WTC11 (cell line): ENCODE measurements at regions not wholly inside any gene's neighbourhood (a gene's known extent, or its start where the extent isn't known, plus 50 kb on each side); places are given as distances from the start of the nearest gene placed in this dataset.

Experiments used
- ATAC-seq: fragments of 200-7000 bp; cut with Tn5 transposase; 2 replicates; pipeline ENCODE4 v1.10.0; 2021; ENCODE audit warnings: mild to moderate bottlenecking, moderate library complexity
- CTCF ChIA-PET: fragments of 300-600 bp; sonication (Branson Sonifier 250); formaldehyde crosslinking; loops from one replicate; lab custom pipeline; 2021; ENCODE audit warnings: antibody characterized with exemption; lab: Charles Lee
- POLR2A ChIA-PET: fragments of 350-600 bp; sonication (Branson Sonifier 250); formaldehyde crosslinking; loops from one replicate; lab custom pipeline; 2021; ENCODE audit warnings: antibody characterized with exemption; lab: Charles Lee
- DNase-seq: peaks from one replicate; pipeline ENCODE4 v3.0.0; 2021; ENCODE audit warnings: low spot score
- H3K27ac Mint-ChIP-seq: 2 replicates; pipeline ENCODE4 v1.8.0; 2021; ENCODE audit warnings: mixed read lengths
- H3K27me3 Mint-ChIP-seq: 2 replicates; pipeline ENCODE4 v1.8.0; 2021; ENCODE audit warnings: low read depth, mild to moderate bottlenecking, moderate library complexity, mixed read lengths
- H3K36me3 Mint-ChIP-seq: 2 replicates; pipeline ENCODE4 v1.8.0; 2021; ENCODE audit warnings: mixed read lengths
- H3K4me1 Mint-ChIP-seq: 2 replicates; pipeline ENCODE4 v1.8.0; 2022; ENCODE audit warnings: mixed read lengths
- H3K4me3 Mint-ChIP-seq: 2 replicates; pipeline ENCODE4 v1.8.0; 2021; ENCODE audit warnings: mild to moderate bottlenecking, moderate library complexity, mixed read lengths
- H3K9me3 Mint-ChIP-seq: 2 replicates; pipeline ENCODE4 v1.8.0; 2021; ENCODE audit warnings: mixed read lengths
- ATF3 ChIP-seq: sonication (generic); formaldehyde crosslinking; conservative IDR thresholded peaks from 2 replicates; pipeline ENCODE4 v1.8.1; 2022; ENCODE audit warnings: mild to moderate bottlenecking, missing genetic modification reagents
- CREM ChIP-seq: sonication (generic); formaldehyde crosslinking; IDR thresholded peaks from 2 replicates; pipeline ENCODE4 v1.8.1; 2022; ENCODE audit warnings: mild to moderate bottlenecking, missing genetic modification reagents, moderate library complexity
- ERG ChIP-seq: fragments of 250-450 bp; sonication (Bioruptor Pico); IDR thresholded peaks from 2 replicates; pipeline ENCODE4 v1.8.0; 2021; ENCODE audit warnings: mild to moderate bottlenecking
- ESRRA ChIP-seq: sonication (generic); formaldehyde crosslinking; IDR thresholded peaks from 2 replicates; pipeline ENCODE4 v1.8.1; 2022; ENCODE audit warnings: mild to moderate bottlenecking, missing genetic modification reagents, borderline replicate concordance
- FOXK1 ChIP-seq: sonication (generic); formaldehyde crosslinking; IDR thresholded peaks from 2 replicates; pipeline ENCODE4 v1.8.0; 2022; ENCODE audit warnings: mild to moderate bottlenecking, moderate library complexity, missing genetic modification reagents
- JAZF1 ChIP-seq: fragments of 250-450 bp; sonication (Bioruptor Pico); IDR thresholded peaks from 2 replicates; pipeline ENCODE4 v1.9.0; 2021; ENCODE audit warnings: moderate library complexity, mild to moderate bottlenecking, inconsistent platforms
- MAX ChIP-seq: sonication (generic); formaldehyde crosslinking; IDR thresholded peaks from 2 replicates; pipeline ENCODE4 v1.8.0; 2022; ENCODE audit warnings: mild to moderate bottlenecking, missing genetic modification reagents
- RORB ChIP-seq: fragments of 250-450 bp; sonication (Bioruptor Pico); IDR thresholded peaks from 2 replicates; pipeline ENCODE4 v1.9.0; 2021; ENCODE audit warnings: mild to moderate bottlenecking
- SP1 ChIP-seq: sonication (generic); formaldehyde crosslinking; conservative IDR thresholded peaks from 2 replicates; pipeline ENCODE4 v1.8.1; 2022; ENCODE audit warnings: missing genetic modification reagents
- TEAD1 ChIP-seq: sonication (generic); formaldehyde crosslinking; IDR thresholded peaks from 2 replicates; pipeline ENCODE4 v1.8.0; 2022; ENCODE audit warnings: mild to moderate bottlenecking, missing genetic modification reagents
- ZNF232 ChIP-seq: sonication (generic); formaldehyde crosslinking; IDR thresholded peaks from 2 replicates; pipeline ENCODE4 v1.8.0; 2022; ENCODE audit warnings: mild to moderate bottlenecking, missing genetic modification reagents
- ZNF396 ChIP-seq: fragments of 250-450 bp; sonication (Bioruptor Pico); IDR thresholded peaks from 2 replicates; pipeline ENCODE4 v1.8.0; 2021; ENCODE audit warnings: mild to moderate bottlenecking, moderate library complexity, borderline replicate concordance
- ZNF532 ChIP-seq: fragments of 250-450 bp; sonication (Bioruptor Pico); IDR thresholded peaks from 2 replicates; pipeline ENCODE4 v1.9.0; 2021; ENCODE audit warnings: mild to moderate bottlenecking, borderline replicate concordance
- TF ChIP-seq, protein P1 (sequence below): fragments of 250-450 bp; sonication (Bioruptor Pico); IDR thresholded peaks from 2 replicates; pipeline ENCODE4 v1.9.0; 2021; ENCODE audit warnings: moderate library complexity, mild to moderate bottlenecking, inconsistent platforms, borderline replicate concordance
- TF ChIP-seq, protein P2 (sequence below): sonication (generic); formaldehyde crosslinking; IDR thresholded peaks from 2 replicates; pipeline ENCODE4 v1.8.0; 2022; ENCODE audit warnings: missing genetic modification reagents
- TF ChIP-seq, protein P3 (sequence below): sonication (generic); formaldehyde crosslinking; IDR thresholded peaks from 2 replicates; pipeline ENCODE4 v1.8.1; 2023; ENCODE audit warnings: mild to moderate bottlenecking, moderate library complexity, missing genetic modification reagents

- POLR2A ChIA-PET, result no interaction called here
- peaks cover 8% of the 10 kb centered on the region for H3K9me3 Mint-ChIP-seq
- no peaks in the 10 kb centered on the region for H3K27me3 Mint-ChIP-seq
- H3K27ac Mint-ChIP-seq, result no peak overlapping the region
- no peaks in the 10 kb centered on the region; the same call in 1 of the 2 replicates for H3K36me3 Mint-ChIP-seq
- CTCF ChIA-PET, result no interaction called here
- no peak for TF ChIP-seq ZNF532 (CRISPR knock-in tag)
- TF ChIP-seq TEAD1, result no peak
- no peak for TF ChIP-seq SP1 (CRISPR knock-in tag)
- TF ChIP-seq, all 79 proteins: peak for 0
- H3K4me3 Mint-ChIP-seq, result no peak overlapping the region
- ATAC-seq (no peak), DNase-seq (no peak)
- H3K4me1 Mint-ChIP-seq, result peaks cover 5% of the 10 kb centered on the region; the same call in 1 of the 2 replicates
Measured at GRCh38 chr4:79182209-79182608, 143.7 kb downstream of the NAA11 start.

DNA sequence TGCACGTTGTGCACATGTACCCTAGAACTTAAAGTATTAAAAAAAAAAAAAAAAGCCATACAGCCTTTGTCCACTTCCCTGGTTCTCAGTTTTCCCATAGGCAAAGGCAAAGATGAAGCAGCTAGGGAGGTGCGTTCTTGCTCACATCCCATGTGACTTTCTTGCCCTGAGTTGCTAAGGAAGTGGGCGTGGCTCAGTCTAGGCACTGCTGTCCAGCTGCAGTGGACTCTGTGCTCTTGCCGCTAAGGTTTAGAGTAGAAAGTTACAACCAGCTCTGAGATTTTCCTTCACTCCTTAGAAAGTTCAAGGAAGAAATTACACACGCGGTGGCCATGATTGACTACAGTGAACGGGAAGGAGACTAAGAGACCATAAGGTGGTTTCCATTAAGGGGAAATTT lies 144.7 kb downstream of the NAA11 start:
- Mint-ChIP-seq H3K27ac (no peak overlapping the region), H3K27me3 (no peaks in the 10 kb centered on the region), H3K4me3 (no peak overlapping the region), H3K9me3 (peaks cover 8% of the 10 kb centered on the region), H3K4me1 (peaks cover 5% of the 10 kb centered on the region; the same call in 1 of the 2 replicates), H3K36me3 (no peaks in the 10 kb centered on the region; the same call in 1 of the 2 replicates)
- ChIA-PET POLR2A (no interaction called here), CTCF (no interaction called here)
- ATAC-seq (no peak), DNase-seq (no peak)
- TF ChIP-seq ZNF396 (CRISPR knock-in tag), result no peak
- no peak for TF ChIP-seq MAX
- TF ChIP-seq, protein P1, sequence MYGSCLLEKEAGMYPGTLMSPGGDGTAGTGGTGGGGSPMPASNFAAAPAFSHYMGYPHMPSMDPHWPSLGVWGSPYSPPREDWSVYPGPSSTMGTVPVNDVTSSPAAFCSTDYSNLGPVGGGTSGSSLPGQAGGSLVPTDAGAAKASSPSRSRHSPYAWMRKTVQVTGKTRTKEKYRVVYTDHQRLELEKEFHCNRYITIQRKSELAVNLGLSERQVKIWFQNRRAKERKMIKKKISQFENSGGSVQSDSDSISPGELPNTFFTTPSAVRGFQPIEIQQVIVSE, result no peak
- TF ChIP-seq FOXK1, result no peak
- TF ChIP-seq TEAD1, result no peak
- TF ChIP-seq JAZF1 (CRISPR knock-in tag), result no peak
- TF ChIP-seq CREM (CRISPR knock-in tag), result no peak
- no peak for TF ChIP-seq ESRRA (CRISPR knock-in tag)
- TF ChIP-seq ERG (CRISPR knock-in tag), result no peak
- TF ChIP-seq ATF3 (CRISPR knock-in tag), result no peak
- TF ChIP-seq, protein P2, sequence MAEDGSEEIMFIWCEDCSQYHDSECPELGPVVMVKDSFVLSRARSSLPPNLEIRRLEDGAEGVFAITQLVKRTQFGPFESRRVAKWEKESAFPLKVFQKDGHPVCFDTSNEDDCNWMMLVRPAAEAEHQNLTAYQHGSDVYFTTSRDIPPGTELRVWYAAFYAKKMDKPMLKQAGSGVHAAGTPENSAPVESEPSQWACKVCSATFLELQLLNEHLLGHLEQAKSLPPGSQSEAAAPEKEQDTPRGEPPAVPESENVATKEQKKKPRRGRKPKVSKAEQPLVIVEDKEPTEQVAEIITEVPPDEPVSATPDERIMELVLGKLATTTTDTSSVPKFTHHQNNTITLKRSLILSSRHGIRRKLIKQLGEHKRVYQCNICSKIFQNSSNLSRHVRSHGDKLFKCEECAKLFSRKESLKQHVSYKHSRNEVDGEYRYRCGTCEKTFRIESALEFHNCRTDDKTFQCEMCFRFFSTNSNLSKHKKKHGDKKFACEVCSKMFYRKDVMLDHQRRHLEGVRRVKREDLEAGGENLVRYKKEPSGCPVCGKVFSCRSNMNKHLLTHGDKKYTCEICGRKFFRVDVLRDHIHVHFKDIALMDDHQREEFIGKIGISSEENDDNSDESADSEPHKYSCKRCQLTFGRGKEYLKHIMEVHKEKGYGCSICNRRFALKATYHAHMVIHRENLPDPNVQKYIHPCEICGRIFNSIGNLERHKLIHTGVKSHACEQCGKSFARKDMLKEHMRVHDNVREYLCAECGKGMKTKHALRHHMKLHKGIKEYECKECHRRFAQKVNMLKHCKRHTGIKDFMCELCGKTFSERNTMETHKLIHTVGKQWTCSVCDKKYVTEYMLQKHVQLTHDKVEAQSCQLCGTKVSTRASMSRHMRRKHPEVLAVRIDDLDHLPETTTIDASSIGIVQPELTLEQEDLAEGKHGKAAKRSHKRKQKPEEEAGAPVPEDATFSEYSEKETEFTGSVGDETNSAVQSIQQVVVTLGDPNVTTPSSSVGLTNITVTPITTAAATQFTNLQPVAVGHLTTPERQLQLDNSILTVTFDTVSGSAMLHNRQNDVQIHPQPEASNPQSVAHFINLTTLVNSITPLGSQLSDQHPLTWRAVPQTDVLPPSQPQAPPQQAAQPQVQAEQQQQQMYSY (CRISPR knock-in tag), result no peak
- TF ChIP-seq, protein P3, sequence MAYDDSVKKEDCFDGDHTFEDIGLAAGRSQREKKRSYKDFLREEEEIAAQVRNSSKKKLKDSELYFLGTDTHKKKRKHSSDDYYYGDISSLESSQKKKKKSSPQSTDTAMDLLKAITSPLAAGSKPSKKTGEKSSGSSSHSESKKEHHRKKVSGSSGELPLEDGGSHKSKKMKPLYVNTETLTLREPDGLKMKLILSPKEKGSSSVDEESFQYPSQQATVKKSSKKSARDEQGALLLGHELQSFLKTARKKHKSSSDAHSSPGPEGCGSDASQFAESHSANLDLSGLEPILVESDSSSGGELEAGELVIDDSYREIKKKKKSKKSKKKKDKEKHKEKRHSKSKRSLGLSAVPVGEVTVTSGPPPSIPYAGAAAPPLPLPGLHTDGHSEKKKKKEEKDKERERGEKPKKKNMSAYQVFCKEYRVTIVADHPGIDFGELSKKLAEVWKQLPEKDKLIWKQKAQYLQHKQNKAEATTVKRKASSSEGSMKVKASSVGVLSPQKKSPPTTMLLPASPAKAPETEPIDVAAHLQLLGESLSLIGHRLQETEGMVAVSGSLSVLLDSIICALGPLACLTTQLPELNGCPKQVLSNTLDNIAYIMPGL, result no peak
- no peak for TF ChIP-seq RORB (CRISPR knock-in tag)
- TF ChIP-seq ZNF232 (CRISPR knock-in tag), result no peak
